K562 (cell line): ENCODE measurements at regions not wholly inside any gene's neighbourhood (a gene's known extent, or its start where the extent isn't known, plus 50 kb on each side); places are given as distances from the start of the nearest gene placed in this dataset.

Experiments used
- BRF1 ChIP-seq: IDR thresholded peaks from 3 replicates; pipeline ENCODE4 v1.6.1; 2011; ENCODE audit warnings: borderline replicate concordance, mild to moderate bottlenecking; ENCODE audit not compliant: insufficient read length; ENCODE audit errors: extremely low read depth
- CCNT2 ChIP-seq: IDR thresholded peaks from 2 replicates; pipeline ENCODE4 v1.6.1; 2011; ENCODE audit warnings: borderline replicate concordance, low read depth, mild to moderate bottlenecking, moderate library complexity, mixed read lengths, low read length; ENCODE audit not compliant: insufficient read length; ENCODE audit errors: extremely low read depth
- CTBP1 ChIP-seq: fragments of 450-650 bp; IDR thresholded peaks from 2 replicates; pipeline ENCODE4 v1.6.1; 2016; ENCODE audit warnings: borderline replicate concordance
- ETV6 ChIP-seq, 3 experiments: fragments of 150-350 bp in 1 of 3; sonication (generic) in 1 of 3; formaldehyde crosslinking in 1 of 3; IDR thresholded peaks; 2 replicates each; pipeline versions ENCODE4 v1.6.1 to v1.8.0; 2014 to 2022; ENCODE audit warnings: borderline replicate concordance in 2 of 3, low read depth in 2 of 3, antibody characterized with exemption in 1 of 3, low read length in 1 of 3, mild to moderate bottlenecking in 1 of 3, missing genetic modification reagents in 1 of 3
- GABPB1 ChIP-seq: sonication (generic); formaldehyde crosslinking; IDR thresholded peaks from 2 replicates; pipeline ENCODE4 v1.8.0; 2022; ENCODE audit warnings: mild to moderate bottlenecking, missing genetic modification reagents
- MGA ChIP-seq: fragments of 450-650 bp; IDR thresholded peaks from 2 replicates; pipeline ENCODE4 v1.6.1; 2016; ENCODE audit warnings: mild to moderate bottlenecking, moderate library complexity
- POLR2AphosphoS5 ChIP-seq: IDR thresholded peaks from 2 replicates; pipeline ENCODE4 v1.6.1; 2011; ENCODE audit warnings: mild to moderate bottlenecking, low read depth, low read length, moderate library complexity; ENCODE audit not compliant: control insufficient read depth, insufficient read depth
- SMC3 ChIP-seq: conservative IDR thresholded peaks from 2 replicates; pipeline ENCODE4 v1.6.1; 2011; ENCODE audit warnings: low read depth, low read length, improper control_type of control experiment; ENCODE audit not compliant: insufficient read depth
- SRSF9 ChIP-seq: fragments of 200-400 bp; formaldehyde crosslinking; IDR thresholded peaks from 2 replicates; pipeline ENCODE4 v1.6.1; 2017; ENCODE audit warnings: low read depth, low read length, borderline replicate concordance
- TF ChIP-seq, protein P1 (sequence below), 3 experiments: IDR thresholded peaks in 2 of 3; conservative IDR thresholded peaks in 1 of 3; 2 replicates each; pipeline ENCODE4 v1.5.1; 2011 to 2012; ENCODE audit warnings: low read length in 3 of 3, mild to moderate bottlenecking in 3 of 3, control low read depth in 2 of 3, improper control_type of control experiment in 1 of 3, inconsistent platforms in 1 of 3, low read depth in 1 of 3, mixed read lengths in 1 of 3, moderate library complexity in 1 of 3; ENCODE audit not compliant: insufficient read depth in 2 of 3

GRCh38 chr3:32056559-32057290, 49.7 kb upstream of the GPD1L start (continued):
- no peak for TF ChIP-seq MGA
- TF ChIP-seq, protein P1, sequence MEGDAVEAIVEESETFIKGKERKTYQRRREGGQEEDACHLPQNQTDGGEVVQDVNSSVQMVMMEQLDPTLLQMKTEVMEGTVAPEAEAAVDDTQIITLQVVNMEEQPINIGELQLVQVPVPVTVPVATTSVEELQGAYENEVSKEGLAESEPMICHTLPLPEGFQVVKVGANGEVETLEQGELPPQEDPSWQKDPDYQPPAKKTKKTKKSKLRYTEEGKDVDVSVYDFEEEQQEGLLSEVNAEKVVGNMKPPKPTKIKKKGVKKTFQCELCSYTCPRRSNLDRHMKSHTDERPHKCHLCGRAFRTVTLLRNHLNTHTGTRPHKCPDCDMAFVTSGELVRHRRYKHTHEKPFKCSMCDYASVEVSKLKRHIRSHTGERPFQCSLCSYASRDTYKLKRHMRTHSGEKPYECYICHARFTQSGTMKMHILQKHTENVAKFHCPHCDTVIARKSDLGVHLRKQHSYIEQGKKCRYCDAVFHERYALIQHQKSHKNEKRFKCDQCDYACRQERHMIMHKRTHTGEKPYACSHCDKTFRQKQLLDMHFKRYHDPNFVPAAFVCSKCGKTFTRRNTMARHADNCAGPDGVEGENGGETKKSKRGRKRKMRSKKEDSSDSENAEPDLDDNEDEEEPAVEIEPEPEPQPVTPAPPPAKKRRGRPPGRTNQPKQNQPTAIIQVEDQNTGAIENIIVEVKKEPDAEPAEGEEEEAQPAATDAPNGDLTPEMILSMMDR (IDR thresholded peaks at IDR 0.05 in 2 of 3, conservative IDR thresholded peaks at IDR 0.05 in 1 of 3; ENCODE audit: insufficient read depth in 2 of 3, low read depth in 1 of 3, low read length in 3 of 3) = no peak
- no peak for TF ChIP-seq CTBP1
- no peak for TF ChIP-seq ETV6 (IDR thresholded peaks at IDR 0.05; ENCODE audit: borderline replicate concordance in 1 of 2, low read depth in 2 of 2, low read length in 1 of 2)
- no peak for TF ChIP-seq ETV6 (CRISPR knock-in tag; IDR thresholded peaks at IDR 0.05; ENCODE audit: borderline replicate concordance)
- no peak for TF ChIP-seq SRSF9
- TF ChIP-seq SMC3 = no peak
- no peak for TF ChIP-seq GABPB1 (CRISPR knock-in tag)
- no peak for TF ChIP-seq CCNT2
- no peak for TF ChIP-seq POLR2AphosphoS5
- no peak for TF ChIP-seq BRF1
